HG03103 (cell line): ENCODE measurements at regions not wholly inside any gene's neighbourhood (a gene's known extent, or its start where the extent isn't known, plus 50 kb on each side); places are given as distances from the start of the nearest gene placed in this dataset.

Source experiments
- ATAC-seq: cut with Tn5 transposase; IDR thresholded peaks from one replicate; pipeline ENCODE4 v1.9.1; 2021; ENCODE audit warnings: low read depth; ENCODE audit not compliant: unreplicated experiment

GRCh38 chr6:22875845-22876244, 306.5 kb downstream of the HDGFL1 start:
- no peak for ATAC-seq

GRCh38 chr6:22878324-22878701, 308.9 kb downstream of the HDGFL1 start:
- ATAC-seq = no peak

- no peak for ATAC-seq
Measured at GRCh38 chr6:22878706-22879105, 309.3 kb downstream of the HDGFL1 start.

- no peak for ATAC-seq
Measured at GRCh38 chr6:22880686-22881433, 311.5 kb downstream of the HDGFL1 start.

GRCh38 chr6:22882581-22882980, 313.2 kb downstream of the HDGFL1 start:
- ATAC-seq = no peak

GRCh38 chr6:22883061-22883717, 313.8 kb downstream of the HDGFL1 start:
- no peak for ATAC-seq

- ATAC-seq = no peak
Measured at GRCh38 chr6:22884456-22884855, 315.1 kb downstream of the HDGFL1 start.

- ATAC-seq = no peak
Measured at GRCh38 chr6:22886650-22887581, 317.6 kb downstream of the HDGFL1 start.

- ATAC-seq = no peak
Measured at GRCh38 chr6:22888163-22888752, 318.9 kb downstream of the HDGFL1 start.

GRCh38 chr6:22891934-22892333, 322.6 kb downstream of the HDGFL1 start:
- no peak for ATAC-seq

- ATAC-seq = no peak
Measured at GRCh38 chr6:22892452-22892851, 323.1 kb downstream of the HDGFL1 start.

- no peak for ATAC-seq
Measured at GRCh38 chr6:22896696-22897095, 327.3 kb downstream of the HDGFL1 start.

- no peak for ATAC-seq
Measured at GRCh38 chr6:22899426-22899825, 330.1 kb downstream of the HDGFL1 start.

GRCh38 chr6:22903826-22904225, 334.5 kb downstream of the HDGFL1 start:
- ATAC-seq = no peak

- ATAC-seq = no peak
Measured at GRCh38 chr6:22904431-22904830, 335.1 kb downstream of the HDGFL1 start.

GRCh38 chr6:22906091-22906549, 336.8 kb downstream of the HDGFL1 start:
- ATAC-seq = no peak

GRCh38 chr6:22907085-22907484, 337.7 kb downstream of the HDGFL1 start:
- ATAC-seq = no peak

GRCh38 chr6:22910370-22910769, 341.0 kb downstream of the HDGFL1 start:
- ATAC-seq = no peak

- no peak for ATAC-seq
Measured at GRCh38 chr6:22913612-22914011, 344.2 kb downstream of the HDGFL1 start.

GRCh38 chr6:22917344-22917743, 348.0 kb downstream of the HDGFL1 start:
- ATAC-seq = no peak

GRCh38 chr6:22921828-22922227, 352.5 kb downstream of the HDGFL1 start:
- ATAC-seq = no peak
